ENCODE measurements at regions not wholly inside any gene's neighbourhood (a gene's known extent, or its start where the extent isn't known, plus 50 kb on each side); places are given as distances from the start of the nearest gene placed in this dataset.

GRCh38 chr2:167420211-167420610 lies 531.9 kb downstream of the XIRP2 start:
- Histone ChIP-seq H3K79me2 (ENCODE audit: low read length) (no peaks in the 10 kb centered on the region), H3K9ac (ENCODE audit: low read length) (no peak overlapping the region), H3K27ac (ENCODE audit: low read length) (no peak overlapping the region), H3K4me2 (ENCODE audit: low read depth, low read length) (no peak overlapping the region), H2AFZ (ENCODE audit: low read length) (no peak overlapping the region), H3K36me3 (replicated peaks; ENCODE audit: insufficient read depth, low read length) (no peaks in the 10 kb centered on the region), H3K9me2 (replicated peaks; ENCODE audit: insufficient read depth, low read length) (no peaks in the 10 kb centered on the region), H3F3A (ENCODE audit: insufficient read depth, low read length) (no peaks in the 10 kb centered on the region), H3K4me1 (ENCODE audit: low read length) (no peaks in the 10 kb centered on the region), H4K20me1 (ENCODE audit: insufficient read depth, low read length) (no peaks in the 10 kb centered on the region), H3K27me3 (replicated peaks; ENCODE audit: insufficient read depth, low read length) (no peaks in the 10 kb centered on the region), H3K9me3 (replicated peaks; ENCODE audit: insufficient read depth, low read length) (no peaks in the 10 kb centered on the region), H3K4me3 (ENCODE audit: low read length) (no peak overlapping the region)
- no peak for DNase-seq
- no peak for TF ChIP-seq CTCF (IDR thresholded peaks at IDR 0.05; ENCODE audit: low read length)
- no peak for TF ChIP-seq EZH2phosphoT487 (IDR thresholded peaks at IDR 0.05; ENCODE audit: low read length)
- TF ChIP-seq EZH2 (optimal IDR thresholded peaks at IDR 0.05; ENCODE audit: low read depth, low read length), result no peak

DNA sequence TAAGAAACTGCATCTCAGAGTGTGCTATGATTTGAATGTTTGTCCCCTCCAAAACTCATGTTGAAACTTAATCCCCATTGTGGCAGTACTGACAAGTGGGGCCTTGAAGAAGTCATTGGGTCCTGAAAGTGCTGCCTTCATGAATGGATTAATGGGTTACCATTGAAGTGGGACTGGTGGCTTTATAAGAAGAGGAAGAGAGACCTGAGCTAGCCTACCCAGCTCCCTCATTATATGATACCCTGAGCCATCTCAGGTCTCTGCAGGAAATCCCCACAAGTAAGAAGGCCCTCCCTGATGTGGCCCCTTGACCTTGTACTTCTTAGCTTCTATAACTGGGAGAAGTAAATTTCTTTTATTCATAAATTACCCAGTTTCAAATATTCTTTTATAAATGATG lies 526.8 kb downstream of the XIRP2 start:
- Histone ChIP-seq H3K27ac (ENCODE audit: low read length) (no peak overlapping the region), H3K4me3 (ENCODE audit: low read length) (no peak overlapping the region), H3K36me3 (replicated peaks; ENCODE audit: insufficient read depth, low read length) (no peaks in the 10 kb centered on the region), H3K9me2 (replicated peaks; ENCODE audit: insufficient read depth, low read length) (no peaks in the 10 kb centered on the region), H3K9me3 (replicated peaks; ENCODE audit: insufficient read depth, low read length) (no peaks in the 10 kb centered on the region), H3K4me2 (ENCODE audit: low read depth, low read length) (no peak overlapping the region), H4K20me1 (ENCODE audit: insufficient read depth, low read length) (no peaks in the 10 kb centered on the region), H2AFZ (ENCODE audit: low read length) (no peak overlapping the region), H3K4me1 (ENCODE audit: low read length) (no peaks in the 10 kb centered on the region), H3K79me2 (ENCODE audit: low read length) (no peaks in the 10 kb centered on the region), H3K9ac (ENCODE audit: low read length) (no peak overlapping the region), H3K27me3 (replicated peaks; ENCODE audit: insufficient read depth, low read length) (no peaks in the 10 kb centered on the region), H3F3A (ENCODE audit: insufficient read depth, low read length) (no peaks in the 10 kb centered on the region)
- TF ChIP-seq EZH2phosphoT487 (IDR thresholded peaks at IDR 0.05; ENCODE audit: low read length) (no peak), CTCF (IDR thresholded peaks at IDR 0.05; ENCODE audit: low read length) (no peak), EZH2 (optimal IDR thresholded peaks at IDR 0.05; ENCODE audit: low read depth, low read length) (no peak)
- no peak for DNase-seq

DNA sequence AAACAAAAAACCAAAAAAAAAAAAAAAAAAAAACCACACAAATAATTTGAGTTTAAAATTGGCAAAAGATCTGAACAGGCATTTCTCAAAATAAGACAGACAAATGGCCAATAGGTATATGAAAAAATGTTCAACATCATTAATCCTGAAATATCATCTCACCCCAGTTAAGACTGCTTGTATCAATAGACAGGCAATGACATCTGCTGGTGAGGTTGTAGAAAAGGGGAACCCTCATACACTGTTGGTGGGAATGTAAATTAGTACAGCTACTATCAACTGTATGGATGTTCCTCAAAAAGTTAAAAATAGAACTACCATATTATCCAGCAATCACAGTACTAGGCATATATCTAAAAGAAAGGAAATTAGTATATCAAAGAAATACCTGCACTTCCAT lies 523.1 kb downstream of the XIRP2 start:
- no peaks in the 10 kb centered on the region for H3F3A ChIP-seq (ENCODE audit: insufficient read depth, low read length)
- no peaks in the 10 kb centered on the region for H3K36me3 ChIP-seq (replicated peaks; ENCODE audit: insufficient read depth, low read length)
- H3K9me3 ChIP-seq (replicated peaks; ENCODE audit: insufficient read depth, low read length), result no peaks in the 10 kb centered on the region
- H3K9ac ChIP-seq (ENCODE audit: low read length), result no peak overlapping the region
- H3K4me1 ChIP-seq (ENCODE audit: low read length), result no peaks in the 10 kb centered on the region
- no peak overlapping the region for H2AFZ ChIP-seq (ENCODE audit: low read length)
- H3K79me2 ChIP-seq (ENCODE audit: low read length), result no peaks in the 10 kb centered on the region
- no peak for TF ChIP-seq EZH2 (optimal IDR thresholded peaks at IDR 0.05; ENCODE audit: low read depth, low read length)
- TF ChIP-seq CTCF (IDR thresholded peaks at IDR 0.05; ENCODE audit: low read length), result no peak
- no peak for TF ChIP-seq EZH2phosphoT487 (IDR thresholded peaks at IDR 0.05; ENCODE audit: low read length)
- no peaks in the 10 kb centered on the region for H4K20me1 ChIP-seq (ENCODE audit: insufficient read depth, low read length)
- no peak overlapping the region for H3K4me2 ChIP-seq (ENCODE audit: low read depth, low read length)
- no peaks in the 10 kb centered on the region for H3K9me2 ChIP-seq (replicated peaks; ENCODE audit: insufficient read depth, low read length)
- H3K4me3 ChIP-seq (ENCODE audit: low read length), result no peak overlapping the region
- no peak overlapping the region for H3K27ac ChIP-seq (ENCODE audit: low read length)
- no peaks in the 10 kb centered on the region for H3K27me3 ChIP-seq (replicated peaks; ENCODE audit: insufficient read depth, low read length)
- DNase-seq, result no peak

Measured in MM.1S (cell line).